A673 (cell line): ENCODE measurements at regions not wholly inside any gene's neighbourhood (a gene's known extent, or its start where the extent isn't known, plus 50 kb on each side); places are given as distances from the start of the nearest gene placed in this dataset.

ENCODE experiments used
- CTCF ChIP-seq: fragments of 300-800, 200-600 bp; sonication (generic); conservative IDR thresholded peaks from 2 replicates; pipeline ENCODE4 v1.5.1; 2017; ENCODE audit warnings: low read depth, mild to moderate bottlenecking, antibody characterized with exemption, low read length, moderate library complexity, mixed read lengths
- EZH2 ChIP-seq: fragments of 200-600 bp; sonication (generic); IDR thresholded peaks from 2 replicates; pipeline ENCODE4 v1.6.1; 2017; ENCODE audit warnings: borderline replicate concordance, low read depth, mild to moderate bottlenecking, mixed read lengths, antibody characterized with exemption, low read length; ENCODE audit not compliant: poor library complexity, severe bottlenecking

GRCh38 chr5:1951165-1951816 lies 68.6 kb upstream of the IRX4 start:
- TF ChIP-seq CTCF = no peak
- no peak for TF ChIP-seq EZH2
